Keratinocyte (primary cell): ENCODE measurements at regions not wholly inside any gene's neighbourhood (a gene's known extent, or its start where the extent isn't known, plus 50 kb on each side); places are given as distances from the start of the nearest gene placed in this dataset.

Experiments used
- DNase-seq: peaks from one replicate; pipeline ENCODE4 v3.0.0-alpha.2; 2011; ENCODE audit warnings: low read depth, missing footprints, low spot score
- FAIRE-seq: peaks from 2 replicates; lab custom pipeline; 2011; peaks lifted over from hg19 to GRCh38; lab: Jason Lieb, UNC
- H2AFZ ChIP-seq: 2 replicates; pipeline ENCODE4 v1.6.0; 2012; ENCODE audit warnings: low read length, control low read depth, inconsistent platforms; ENCODE audit not compliant: control insufficient read depth
- H3K27ac ChIP-seq: 2 replicates; pipeline ENCODE4 v1.5.1; 2011; ENCODE audit warnings: low read length; ENCODE audit not compliant: control insufficient read depth, insufficient read depth
- H3K27me3 ChIP-seq: 3 replicates; pipeline ENCODE4 v1.6.0; 2011; ENCODE audit warnings: low read length; ENCODE audit not compliant: control insufficient read depth, insufficient read depth; ENCODE audit errors: extremely low read depth
- H3K36me3 ChIP-seq, 2 experiments: 2 replicates in 1 of 2; 3 replicates in 1 of 2; pipeline ENCODE4 v1.5.1; 2011; ENCODE audit warnings: low read length in 2 of 2, mild to moderate bottlenecking in 1 of 2; ENCODE audit not compliant: control insufficient read depth in 2 of 2, insufficient read depth in 2 of 2; ENCODE audit errors: extremely low read depth in 1 of 2
- H3K4me1 ChIP-seq: 3 replicates; pipeline ENCODE4 v1.5.1; 2011; ENCODE audit warnings: low read length; ENCODE audit not compliant: control insufficient read depth, insufficient read depth; ENCODE audit errors: extremely low read depth
- H3K4me2 ChIP-seq: 3 replicates; pipeline ENCODE4 v1.6.0; 2011; ENCODE audit warnings: low read depth, low read length; ENCODE audit not compliant: control insufficient read depth, insufficient read depth; ENCODE audit errors: extremely low read depth
- H3K4me3 ChIP-seq, 3 experiments: fragments of 200-600 bp in 1 of 3; sonication (generic) in 1 of 3; 2 replicates in 2 of 3; 3 replicates in 1 of 3; pipeline ENCODE4 v1.5.1; 2011 to 2016; ENCODE audit warnings: low read length in 3 of 3, mild to moderate bottlenecking in 3 of 3, control low read depth in 2 of 3, inconsistent platforms in 1 of 3, low read depth in 1 of 3, mixed read lengths in 1 of 3, mixed run types in 1 of 3, moderate library complexity in 1 of 3; ENCODE audit not compliant: control insufficient read depth in 2 of 3, insufficient read depth in 2 of 3; ENCODE audit errors: extremely low read depth in 1 of 3
- H3K79me2 ChIP-seq: 2 replicates; pipeline ENCODE4 v1.6.0; 2012; ENCODE audit warnings: low read length; ENCODE audit not compliant: control insufficient read depth, insufficient read depth
- H3K9ac ChIP-seq: 3 replicates; pipeline ENCODE4 v1.6.0; 2011; ENCODE audit warnings: low read length; ENCODE audit not compliant: control insufficient read depth, insufficient read depth; ENCODE audit errors: extremely low read depth
- H3K9me1 ChIP-seq: 3 replicates; pipeline ENCODE4 v1.6.0; 2011; ENCODE audit warnings: low read length; ENCODE audit not compliant: control insufficient read depth, insufficient read depth; ENCODE audit errors: extremely low read depth
- H3K9me3 ChIP-seq: 2 replicates; pipeline ENCODE4 v1.5.1; 2012; ENCODE audit warnings: low read depth, low read length; ENCODE audit not compliant: control insufficient read depth
- H4K20me1 ChIP-seq: 3 replicates; pipeline ENCODE4 v1.6.0; 2011; ENCODE audit warnings: low read length; ENCODE audit not compliant: control insufficient read depth, insufficient read depth; ENCODE audit errors: extremely low read depth
- EZH2 ChIP-seq: IDR thresholded peaks from one replicate; pipeline ENCODE4 v1.6.1; 2012; ENCODE audit warnings: inconsistent platforms, mild to moderate bottlenecking, low read length, moderate library complexity
- dilution Hi-C: fragments of 300-500 bp; cut with MboI; formaldehyde crosslinking; loops from one replicate; pipeline ENCODE4 v1.7.0; 2020; ENCODE audit warnings: low sequenced_read_pairs; ENCODE audit not compliant: extremely low pct_ligation_motif_present
- TF ChIP-seq, protein P1 (sequence below), 3 experiments: IDR thresholded peaks in 1 of 3; conservative IDR thresholded peaks in 1 of 3; optimal IDR thresholded peaks in 1 of 3; 2 replicates in 2 of 3; 3 replicates in 1 of 3; pipeline versions ENCODE3 to v1.5.1; 2011; ENCODE audit warnings: low read length in 3 of 3, mild to moderate bottlenecking in 3 of 3, moderate library complexity in 2 of 3, control low read depth in 1 of 3, inconsistent platforms in 1 of 3; ENCODE audit not compliant: insufficient read depth in 2 of 3; ENCODE audit errors: extremely low read depth in 1 of 3

DNA sequence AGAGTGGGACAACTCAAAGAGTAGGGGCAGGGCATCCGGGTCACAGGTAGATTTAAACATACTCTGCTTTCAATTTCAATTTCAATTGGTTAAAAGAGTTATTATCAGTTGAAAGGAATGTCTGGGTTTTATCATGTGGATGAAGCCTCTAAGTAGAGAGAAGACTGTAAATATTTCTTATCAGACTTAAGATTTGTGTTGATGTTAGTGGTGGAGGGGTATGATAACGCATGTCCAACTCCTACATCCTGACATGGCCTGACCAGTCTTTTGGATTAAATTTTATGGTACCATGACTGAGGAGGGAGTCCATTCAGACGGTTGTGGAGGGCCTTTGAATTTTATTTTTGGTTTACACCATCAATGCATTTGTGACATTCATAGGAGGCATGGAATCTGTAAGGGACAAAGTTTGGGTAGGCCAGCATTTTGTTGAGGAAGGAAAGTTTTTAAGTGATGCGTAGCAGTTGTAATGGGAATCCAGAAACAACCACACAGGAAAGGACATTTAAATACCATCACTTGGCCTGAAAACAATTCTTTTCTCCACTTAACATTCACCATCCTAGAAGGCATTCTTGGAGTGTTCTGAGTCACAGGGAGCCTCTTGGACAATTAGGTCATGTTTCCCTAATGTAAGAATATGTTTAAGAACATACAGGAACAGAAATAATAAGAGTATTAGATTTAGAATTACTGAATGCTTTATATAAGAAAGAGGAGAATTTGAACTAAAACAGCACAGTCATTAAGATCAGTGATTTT, 371.9 kb downstream of the ATP23 start:
- Histone ChIP-seq H3K27me3 (no peaks in the 10 kb centered on the region), H3K9me1 (no peaks in the 10 kb centered on the region), H3K4me3 (no peak overlapping the region), H3K27ac (no peak overlapping the region), H3K9ac (no peak overlapping the region), H2AFZ (no peak overlapping the region), H3K4me1 (peaks cover 28% of the 10 kb centered on the region), H3K79me2 (no peaks in the 10 kb centered on the region), H4K20me1 (no peaks in the 10 kb centered on the region), H3K9me3 (no peaks in the 10 kb centered on the region), H3K4me2 (no peak overlapping the region), H3K36me3 (no peaks in the 10 kb centered on the region)
- FAIRE-seq (peak; percentile 61), DNase-seq (no peak)
- dilution Hi-C loops = no loop called here
- TF ChIP-seq, protein P1, sequence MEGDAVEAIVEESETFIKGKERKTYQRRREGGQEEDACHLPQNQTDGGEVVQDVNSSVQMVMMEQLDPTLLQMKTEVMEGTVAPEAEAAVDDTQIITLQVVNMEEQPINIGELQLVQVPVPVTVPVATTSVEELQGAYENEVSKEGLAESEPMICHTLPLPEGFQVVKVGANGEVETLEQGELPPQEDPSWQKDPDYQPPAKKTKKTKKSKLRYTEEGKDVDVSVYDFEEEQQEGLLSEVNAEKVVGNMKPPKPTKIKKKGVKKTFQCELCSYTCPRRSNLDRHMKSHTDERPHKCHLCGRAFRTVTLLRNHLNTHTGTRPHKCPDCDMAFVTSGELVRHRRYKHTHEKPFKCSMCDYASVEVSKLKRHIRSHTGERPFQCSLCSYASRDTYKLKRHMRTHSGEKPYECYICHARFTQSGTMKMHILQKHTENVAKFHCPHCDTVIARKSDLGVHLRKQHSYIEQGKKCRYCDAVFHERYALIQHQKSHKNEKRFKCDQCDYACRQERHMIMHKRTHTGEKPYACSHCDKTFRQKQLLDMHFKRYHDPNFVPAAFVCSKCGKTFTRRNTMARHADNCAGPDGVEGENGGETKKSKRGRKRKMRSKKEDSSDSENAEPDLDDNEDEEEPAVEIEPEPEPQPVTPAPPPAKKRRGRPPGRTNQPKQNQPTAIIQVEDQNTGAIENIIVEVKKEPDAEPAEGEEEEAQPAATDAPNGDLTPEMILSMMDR (optimal IDR thresholded peaks at IDR 0.05 in 1 of 3, IDR thresholded peaks at IDR 0.05 in 1 of 3, conservative IDR thresholded peaks at IDR 0.05 in 1 of 3; ENCODE audit: extremely low read depth in 1 of 3, insufficient read depth in 2 of 3, low read length in 3 of 3) = no peak
- TF ChIP-seq EZH2 = no peak

DNA sequence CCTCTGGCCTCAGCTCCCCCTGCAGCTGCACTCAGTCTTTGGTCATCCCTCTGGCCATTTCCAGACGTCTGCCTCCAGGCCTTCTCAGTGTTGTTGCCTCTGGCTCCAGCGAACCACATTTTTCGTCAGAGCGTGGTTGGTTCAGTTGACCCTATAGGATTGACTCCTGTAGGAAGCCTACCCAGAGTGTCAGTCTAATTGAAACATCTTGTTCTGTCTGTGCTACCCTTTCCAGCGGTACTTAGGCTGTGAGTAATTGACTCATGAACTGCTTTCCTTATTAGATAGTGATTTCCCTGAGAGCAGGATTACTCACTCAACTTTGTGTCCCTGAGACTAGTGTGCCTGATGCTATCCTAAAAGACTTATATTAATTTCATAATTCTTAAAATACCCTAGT, 373.2 kb downstream of the ATP23 start:
- no peak overlapping the region for H3K27ac ChIP-seq
- FAIRE-seq (no peak), DNase-seq (no peak)
- no peaks in the 10 kb centered on the region for H3K27me3 ChIP-seq
- dilution Hi-C loops = no loop called here
- H2AFZ ChIP-seq = no peak overlapping the region
- H3K9ac ChIP-seq = no peak overlapping the region
- peaks cover 25% of the 10 kb centered on the region for H3K4me1 ChIP-seq
- no peaks in the 10 kb centered on the region for H3K36me3 ChIP-seq
- no peaks in the 10 kb centered on the region for H3K9me1 ChIP-seq
- no peaks in the 10 kb centered on the region for H3K9me3 ChIP-seq
- H3K4me3 ChIP-seq = no peak overlapping the region
- H3K79me2 ChIP-seq = no peaks in the 10 kb centered on the region
- H4K20me1 ChIP-seq = no peaks in the 10 kb centered on the region
- H3K4me2 ChIP-seq = no peak overlapping the region
- TF ChIP-seq, protein P1 (optimal IDR thresholded peaks at IDR 0.05 in 1 of 3, IDR thresholded peaks at IDR 0.05 in 1 of 3, conservative IDR thresholded peaks at IDR 0.05 in 1 of 3; ENCODE audit: extremely low read depth in 1 of 3, insufficient read depth in 2 of 3, low read length in 3 of 3) = no peak
- TF ChIP-seq EZH2 = no peak
